ENCODE measurements at regions not wholly inside any gene's neighbourhood (a gene's known extent, or its start where the extent isn't known, plus 50 kb on each side); places are given as distances from the start of the nearest gene placed in this dataset.
A peak's percentile ranks its signal among the peaks of the same experiment; 100 is the strongest.
"Not testable (repeated sequence)": the region's sequence is repeated elsewhere in the genome, so short reads cannot be mapped to it uniquely, and the experiment has no call there.

DNA sequence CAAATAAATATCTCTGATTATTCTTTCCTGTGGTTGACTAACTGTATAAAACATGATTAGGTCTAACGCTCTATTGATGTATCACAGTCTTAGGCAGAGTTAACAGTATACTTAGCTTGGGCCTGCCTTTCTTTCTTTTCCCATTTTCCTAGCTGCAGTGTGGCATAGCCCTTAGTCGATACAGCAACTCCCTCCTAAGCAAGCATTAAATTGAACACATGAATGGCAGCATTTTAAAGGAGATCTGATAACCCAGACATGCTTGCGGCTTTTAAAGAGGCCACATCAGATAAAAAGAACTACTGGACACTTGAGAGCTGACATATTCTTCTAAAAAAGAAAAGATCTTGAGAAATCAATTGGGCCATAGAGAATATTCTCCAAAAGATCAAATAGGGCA, 312.0 kb upstream of the TMPRSS15 start:
- DNase-seq (ENCODE audit: low read depth, low spot score), result no peak

DNA sequence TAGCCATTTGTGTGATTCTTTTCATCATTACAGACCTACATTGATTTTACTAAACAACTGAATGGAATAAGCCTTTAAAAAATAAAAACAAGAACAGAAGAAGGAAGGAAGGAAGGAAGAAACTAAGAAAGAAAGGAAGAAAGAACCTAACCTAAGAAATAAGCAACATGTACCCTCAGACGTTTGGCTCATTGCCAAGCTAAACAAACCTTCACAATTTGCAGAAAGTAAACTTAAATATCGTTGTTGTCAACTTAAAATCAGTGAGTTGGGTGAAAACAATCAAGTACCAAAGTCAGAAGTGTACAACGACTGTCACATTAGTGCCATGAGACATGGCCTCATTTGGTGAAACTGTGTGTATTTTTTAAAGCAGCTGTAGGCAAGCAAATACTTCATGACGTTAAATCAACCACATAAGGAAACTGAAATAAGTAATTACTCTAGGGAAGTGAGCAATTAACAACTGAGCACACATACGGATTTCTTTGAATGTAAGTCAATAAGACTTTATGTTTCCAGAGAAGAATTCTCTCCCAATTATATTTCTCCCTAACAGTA, 313.1 kb upstream of the TMPRSS15 start:
- DNase-seq (ENCODE audit: low read depth, low spot score), result no peak

DNA sequence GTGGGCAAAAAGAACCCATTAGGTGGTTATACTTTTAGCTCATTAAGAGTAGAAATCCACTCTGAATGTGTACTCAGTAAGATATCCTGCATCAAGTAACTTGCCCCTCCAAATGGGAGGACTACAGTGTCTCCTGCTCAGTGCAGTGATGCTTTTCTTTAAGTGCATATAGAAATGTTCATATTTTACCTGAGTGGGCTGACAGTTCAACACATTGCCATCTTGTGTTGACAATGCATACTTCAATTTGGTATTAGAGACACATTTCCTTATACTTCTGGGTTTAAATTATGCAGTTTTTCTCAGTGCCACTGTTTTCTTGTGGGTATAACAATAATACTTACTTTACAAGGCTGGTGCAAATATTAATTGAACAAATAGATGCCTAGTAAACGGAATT, 318.6 kb upstream of the TMPRSS15 start:
- no peak for DNase-seq (ENCODE audit: low read depth, low spot score)

DNA sequence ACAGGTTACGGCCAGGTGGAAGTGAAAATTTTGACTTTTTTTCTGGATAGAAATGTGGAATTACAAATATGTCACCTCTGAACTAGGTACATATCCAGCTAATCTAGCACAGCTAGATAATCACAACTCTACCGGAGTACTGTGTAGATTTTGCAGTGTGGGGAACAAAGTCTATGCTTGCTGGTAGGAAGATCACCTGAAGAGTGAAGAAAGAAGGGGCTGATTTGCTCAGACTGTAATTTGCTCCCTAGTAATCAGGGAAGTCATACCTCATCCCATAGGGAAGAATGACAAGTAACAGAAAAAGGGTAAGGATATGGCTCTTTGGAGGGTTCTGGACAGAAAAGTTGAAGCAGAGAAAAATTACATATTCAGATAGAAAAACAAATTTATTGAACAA, 319.6 kb upstream of the TMPRSS15 start:
- no peak for DNase-seq (ENCODE audit: low read depth, low spot score)

DNA sequence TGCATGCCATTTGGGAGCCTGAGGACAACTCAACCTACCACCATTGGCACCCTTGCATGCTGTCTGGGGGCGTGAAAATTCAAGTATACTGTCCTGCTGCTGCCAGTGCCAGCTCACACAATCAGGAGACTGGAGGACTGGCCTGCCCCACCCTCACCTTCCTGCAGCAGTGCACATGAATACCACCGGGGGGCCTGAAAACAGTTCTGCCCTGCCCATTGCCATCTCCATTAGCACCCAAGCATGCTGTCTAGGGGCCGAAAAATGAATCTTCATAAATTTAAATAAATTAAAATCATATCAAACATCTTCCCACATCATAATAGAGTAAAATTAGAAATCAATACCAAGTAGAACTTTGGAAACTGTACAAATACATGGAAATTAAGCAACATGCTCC, 322.1 kb upstream of the TMPRSS15 start:
- peak; percentile 16 for DNase-seq (ENCODE audit: low read depth, low spot score)

DNA sequence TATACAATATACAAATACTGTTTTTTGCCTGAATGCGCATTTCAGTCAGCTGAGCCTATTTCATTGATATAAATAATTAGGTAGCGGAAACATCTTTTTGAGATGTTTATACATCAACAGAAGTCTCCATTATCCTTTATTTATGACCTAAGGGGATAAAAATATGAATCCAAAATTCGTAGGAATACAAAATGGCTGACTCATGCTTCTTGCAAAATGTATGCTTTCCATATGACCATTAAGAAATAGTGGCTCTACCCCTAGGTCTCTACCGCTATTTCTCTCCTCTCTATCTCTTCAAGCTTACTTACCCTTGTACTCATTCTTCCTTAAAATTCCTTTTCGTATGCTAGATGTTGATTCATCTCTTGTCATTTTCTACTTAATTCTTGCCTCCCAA, 338.4 kb upstream of the TMPRSS15 start:
- DNase-seq (ENCODE audit: low read depth, low spot score), result no peak

DNA sequence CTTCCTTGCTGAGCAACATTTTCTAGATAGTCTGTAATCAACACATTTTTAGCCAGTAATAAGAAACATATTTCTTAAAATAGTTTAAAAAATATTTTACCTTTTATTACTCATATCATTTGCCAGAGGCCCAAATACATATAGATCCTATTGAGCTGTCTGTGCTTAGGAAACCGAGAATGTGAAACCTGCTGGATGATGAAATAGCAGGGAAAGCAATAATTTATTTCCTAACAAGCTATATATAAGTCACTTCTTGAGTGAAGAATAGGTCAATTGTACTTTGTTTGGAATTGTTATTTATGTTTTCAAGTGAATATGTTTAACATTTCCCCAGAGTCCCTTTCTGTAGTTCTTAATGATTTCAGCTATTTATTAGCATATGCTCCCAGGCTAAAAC, 339.9 kb upstream of the TMPRSS15 start:
- DNase-seq (ENCODE audit: low read depth, low spot score), result no peak

DNA sequence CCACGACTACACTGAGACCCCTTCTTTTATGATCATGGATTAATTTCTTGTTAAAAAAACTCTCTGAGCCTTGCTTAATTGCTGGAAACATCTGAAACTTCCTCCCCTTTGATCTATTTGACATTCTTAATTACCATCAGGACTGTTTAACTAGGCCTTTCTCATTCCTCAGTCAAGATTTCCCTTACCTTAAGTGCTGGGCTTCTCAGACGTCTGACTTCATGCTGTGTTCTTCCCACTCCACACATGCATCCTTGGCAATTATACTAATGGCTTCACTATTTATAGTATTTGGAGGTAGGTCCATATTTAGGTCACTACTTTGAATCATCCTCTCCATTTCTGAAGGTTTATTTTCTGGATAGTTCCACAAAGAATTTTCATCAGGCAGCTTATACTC, 341.3 kb upstream of the TMPRSS15 start:
- DNase-seq (ENCODE audit: low read depth, low spot score), result peak; percentile 9

DNA sequence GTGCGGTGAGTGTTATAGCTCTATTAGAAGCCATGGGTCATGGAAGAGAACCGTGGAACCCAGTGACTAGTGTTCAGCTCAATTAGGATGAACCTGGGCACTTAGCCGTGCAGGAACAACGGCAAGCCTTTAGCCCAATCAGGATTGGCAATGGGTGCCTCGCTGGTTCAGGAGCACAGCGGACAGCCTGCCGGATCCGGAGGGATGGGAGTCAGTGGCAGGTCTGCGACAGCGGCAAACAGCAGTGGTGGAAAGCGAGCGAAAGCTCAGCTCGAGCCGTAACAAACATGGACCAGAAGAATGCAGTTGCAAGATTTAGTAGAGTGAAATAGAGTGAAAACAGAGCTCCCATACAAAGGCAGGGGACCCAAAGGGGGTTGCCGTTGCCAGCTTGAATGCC, 349.3 kb upstream of the TMPRSS15 start:
- DNase-seq (ENCODE audit: low read depth, low spot score), result not testable (repeated sequence)

DNA sequence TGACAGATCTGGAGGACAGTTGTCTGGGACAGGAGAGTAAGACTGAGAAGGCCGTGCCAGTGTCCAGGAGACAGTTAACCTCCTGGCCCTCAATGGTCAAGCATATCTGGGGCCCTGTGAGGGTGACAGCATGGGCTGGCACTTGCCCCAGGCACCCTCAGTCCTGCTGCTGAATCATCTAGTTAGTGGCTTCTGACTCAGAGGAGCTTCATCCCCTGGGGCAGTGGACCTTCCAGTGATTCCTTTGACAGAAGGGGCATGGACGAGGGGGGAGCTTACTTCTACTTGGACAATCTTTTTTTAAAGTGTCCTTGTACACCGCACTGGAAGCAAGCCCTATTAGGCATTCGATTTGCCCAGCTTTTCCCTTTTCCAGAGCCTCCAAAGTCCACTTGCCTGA, 352.7 kb upstream of the TMPRSS15 start:
- peak; percentile 18 for DNase-seq (ENCODE audit: low read depth, low spot score)

DNA sequence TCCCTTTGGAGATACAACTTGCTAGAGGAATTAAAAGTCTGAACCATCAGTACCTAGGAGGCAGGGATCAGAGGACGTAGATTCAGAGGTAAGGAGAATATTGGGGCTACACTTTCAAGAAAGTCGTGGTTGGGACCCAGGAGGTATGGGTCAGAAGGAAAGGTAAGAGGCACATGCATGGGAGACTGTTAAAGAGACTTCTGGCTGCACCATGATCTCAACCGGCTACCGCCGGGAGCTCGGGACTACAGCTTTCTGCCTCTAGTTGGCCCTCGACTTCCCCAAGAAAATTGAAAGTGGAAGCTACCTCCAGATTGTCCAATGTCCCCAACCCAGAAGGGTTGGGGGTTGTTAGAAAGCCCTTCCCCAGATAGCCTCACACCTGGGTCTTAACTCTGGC, 355.7 kb upstream of the TMPRSS15 start:
- DNase-seq (ENCODE audit: low read depth, low spot score), result no peak

DNA sequence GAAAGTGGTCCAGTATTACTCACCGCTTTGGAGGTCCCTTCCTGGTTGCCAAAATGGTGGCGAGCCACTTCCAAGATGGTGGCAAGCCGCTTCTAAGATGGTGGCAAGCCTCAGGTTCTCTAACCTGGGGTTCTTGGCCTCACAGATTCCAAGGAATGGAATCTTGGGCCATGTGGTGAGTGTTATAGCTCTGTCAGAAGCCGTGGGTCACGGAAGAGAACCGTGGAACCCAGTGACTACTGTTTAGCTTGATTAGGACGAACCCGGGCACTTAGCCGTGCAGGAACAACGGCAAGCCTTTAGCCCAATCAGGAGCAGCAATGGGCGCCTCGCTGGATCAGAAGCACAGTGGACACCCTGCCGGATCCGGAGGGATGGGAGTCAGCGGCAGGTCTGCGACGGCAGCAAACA, 356.2 kb upstream of the TMPRSS15 start:
- no peak for DNase-seq (ENCODE audit: low read depth, low spot score)

DNA sequence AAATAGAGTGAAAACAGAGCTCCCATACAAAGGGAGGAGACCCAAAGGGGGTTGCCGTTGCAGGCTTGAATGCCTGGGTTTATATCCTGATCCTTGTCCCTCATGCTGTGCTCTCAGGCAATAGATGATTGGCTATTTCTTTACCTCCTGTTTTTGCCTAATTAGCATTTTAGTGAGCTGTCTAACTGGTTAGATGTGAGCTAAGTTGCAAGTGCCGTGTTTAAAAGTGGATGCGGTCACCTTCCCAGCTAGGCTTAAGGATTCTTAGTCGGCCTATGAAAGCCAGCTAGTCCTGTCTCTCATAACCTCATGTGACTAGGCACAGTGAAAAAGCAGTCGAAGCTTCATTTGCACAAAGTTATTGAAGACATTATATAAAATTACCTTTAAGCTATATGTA, 356.7 kb upstream of the TMPRSS15 start:
- no peak for DNase-seq (ENCODE audit: low read depth, low spot score)

DNA sequence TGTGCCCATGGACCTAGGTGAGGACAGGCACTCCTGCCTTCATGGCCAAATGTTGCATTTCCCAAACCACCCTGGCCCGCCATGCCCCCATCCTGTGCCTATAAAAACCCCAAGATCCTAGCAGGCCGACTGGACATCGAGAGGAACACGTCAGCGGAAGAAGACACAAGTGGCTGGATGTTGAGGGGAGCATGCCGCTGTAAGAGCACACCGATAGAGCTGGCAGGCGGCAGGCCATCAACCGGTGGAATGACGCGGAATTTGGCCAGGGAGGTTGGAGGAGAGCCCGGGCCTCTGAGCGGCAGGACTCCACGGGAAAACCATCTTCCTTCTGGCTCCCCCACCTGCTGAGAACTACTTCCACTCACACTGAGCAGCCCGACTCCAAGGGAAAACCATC, 361.1 kb upstream of the TMPRSS15 start:
- DNase-seq (ENCODE audit: low read depth, low spot score), result no peak

DNA sequence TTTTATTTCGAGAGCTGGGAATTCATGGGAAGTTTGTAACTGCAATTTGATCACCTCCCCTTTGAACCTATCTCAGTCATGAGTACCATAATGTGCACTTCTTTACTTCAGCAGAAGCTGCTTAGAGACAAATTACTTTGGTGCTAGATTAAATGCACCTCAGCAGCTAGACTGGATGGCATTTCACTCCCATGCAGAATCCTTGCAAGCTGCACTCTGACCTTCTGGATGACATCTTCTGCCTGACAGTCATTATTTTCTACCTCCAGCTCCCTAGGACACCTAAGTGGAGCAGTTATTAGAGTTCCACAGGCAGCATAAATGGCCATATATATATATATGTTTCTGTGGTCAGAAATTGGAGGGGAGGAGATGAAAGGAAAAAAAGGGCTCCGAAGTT, 366.0 kb upstream of the TMPRSS15 start:
- no peak for DNase-seq (ENCODE audit: low read depth, low spot score)

DNA sequence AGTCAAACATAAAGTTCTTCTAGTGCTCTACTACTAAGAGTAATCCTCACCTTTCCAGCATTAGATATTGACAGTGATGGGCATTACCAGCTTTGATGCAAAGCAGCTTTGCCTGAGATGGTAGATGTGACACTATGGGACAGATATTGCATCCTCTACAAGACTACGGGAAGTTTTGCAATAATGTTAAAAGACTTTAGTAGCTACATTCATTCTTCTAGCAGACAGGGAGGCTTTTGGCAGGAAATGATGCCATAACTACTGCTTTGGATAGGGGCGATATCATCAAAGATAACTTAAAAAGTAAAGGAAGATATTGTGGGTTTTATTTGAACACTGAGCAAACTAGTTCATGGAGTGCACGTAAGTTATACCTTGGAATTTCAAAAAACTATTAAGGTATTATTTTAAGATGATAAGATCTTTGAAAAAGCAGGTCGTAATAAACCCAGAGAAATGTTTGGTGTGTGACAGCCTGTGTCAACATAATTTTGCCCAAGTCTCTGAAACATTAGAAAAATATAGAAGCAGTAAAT, 368.3 kb upstream of the TMPRSS15 start:
- no peak for DNase-seq (ENCODE audit: low read depth, low spot score)

DNA sequence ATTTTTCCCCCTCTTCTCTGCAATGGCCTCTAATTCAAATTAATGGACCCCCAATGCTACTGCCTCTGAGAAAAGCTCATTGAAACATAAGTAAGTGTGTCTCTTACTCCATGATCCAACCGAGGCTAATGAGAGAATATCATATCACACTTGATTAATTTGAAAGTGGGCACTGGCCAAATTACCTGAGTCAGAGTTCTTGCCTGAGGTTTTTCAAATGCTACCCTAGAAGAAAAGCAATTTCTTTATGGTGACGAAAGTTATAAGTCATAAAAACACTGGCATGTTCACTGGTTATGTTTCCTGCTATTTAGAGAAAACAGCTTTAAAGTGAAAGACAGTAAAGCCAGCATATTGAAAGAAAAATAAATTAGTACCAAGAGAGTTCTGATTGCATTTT, 368.8 kb upstream of the TMPRSS15 start:
- DNase-seq (ENCODE audit: low read depth, low spot score), result no peak

DNA sequence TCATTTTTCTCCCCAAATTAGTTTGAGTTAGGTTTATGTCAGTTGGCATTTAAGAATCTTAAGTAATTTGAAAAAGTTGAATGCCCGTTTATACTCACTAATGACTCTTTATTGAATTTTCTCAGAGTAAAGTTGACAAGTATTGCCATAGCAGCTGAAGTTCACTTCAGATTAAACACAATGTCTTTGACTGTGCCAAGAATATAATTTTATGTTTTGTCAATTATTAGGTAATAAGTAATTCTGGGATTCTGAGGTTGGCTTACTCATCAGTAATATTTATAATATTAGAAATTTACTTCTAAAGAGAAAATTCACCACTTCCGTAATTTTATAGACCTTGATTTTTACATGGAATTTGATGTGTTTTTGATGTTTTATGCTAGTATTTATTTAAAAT, 369.3 kb upstream of the TMPRSS15 start:
- no peak for DNase-seq (ENCODE audit: low read depth, low spot score)

DNA sequence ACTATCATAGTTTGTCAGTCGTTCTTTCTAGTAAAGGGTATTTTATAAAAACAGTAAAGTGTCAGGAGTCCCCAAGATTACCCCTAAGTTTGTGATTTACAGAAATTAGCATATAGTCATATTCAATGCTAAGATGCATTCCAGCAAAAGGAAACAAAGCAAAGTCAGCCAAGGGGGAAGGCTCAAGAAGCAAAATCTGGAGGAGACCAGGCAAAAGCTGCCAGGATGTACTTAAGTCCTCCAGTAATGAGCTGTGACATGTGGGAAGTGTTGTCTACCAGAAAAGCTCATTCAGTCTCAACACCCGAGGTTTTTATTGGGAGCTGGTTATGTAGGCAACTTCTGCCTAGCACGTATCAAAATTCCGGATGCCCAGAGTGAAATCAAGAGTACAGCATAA, 373.4 kb upstream of the TMPRSS15 start:
- DNase-seq (ENCODE audit: low read depth, low spot score), result no peak

DNA sequence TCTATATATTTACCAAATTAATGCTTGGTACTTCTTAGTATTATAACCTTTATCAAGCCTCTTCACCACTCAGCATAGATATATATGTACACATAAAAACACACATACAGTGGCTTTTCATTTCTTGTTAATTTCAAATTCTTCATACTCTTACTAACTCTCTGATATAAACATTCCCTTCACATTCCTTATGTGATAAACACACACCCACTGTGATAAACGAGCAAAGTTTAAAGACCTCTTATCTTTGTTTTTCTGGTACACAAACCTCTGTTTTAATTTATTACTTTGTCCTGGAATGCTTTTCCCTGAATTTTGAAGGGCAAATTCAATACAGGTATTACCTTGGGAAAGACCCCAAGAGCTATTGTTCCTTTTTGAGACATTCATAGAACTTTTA, 379.1 kb upstream of the TMPRSS15 start:
- no peak for DNase-seq (ENCODE audit: low read depth, low spot score)

DNA sequence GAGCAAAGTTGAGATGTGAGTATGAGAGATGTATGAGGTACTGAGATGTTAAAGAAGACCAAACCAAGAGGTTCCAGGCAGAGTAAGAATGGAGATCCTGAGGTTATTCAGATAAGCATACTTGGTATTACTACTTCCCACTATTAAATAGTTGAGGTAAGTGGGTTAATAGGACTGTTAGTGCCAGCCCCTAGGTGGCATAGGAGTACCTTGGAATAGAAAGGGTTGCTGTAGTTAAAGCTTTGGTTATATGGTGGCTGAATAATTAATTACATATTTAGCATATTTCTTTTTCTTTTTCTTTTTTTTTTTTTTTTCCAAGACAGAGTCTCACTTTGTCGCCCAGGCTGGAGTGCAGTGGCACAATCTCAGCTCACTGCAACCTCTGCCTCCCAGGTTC, 397.9 kb upstream of the TMPRSS15 start:
- DNase-seq (ENCODE audit: low read depth, low spot score), result no peak

DNA sequence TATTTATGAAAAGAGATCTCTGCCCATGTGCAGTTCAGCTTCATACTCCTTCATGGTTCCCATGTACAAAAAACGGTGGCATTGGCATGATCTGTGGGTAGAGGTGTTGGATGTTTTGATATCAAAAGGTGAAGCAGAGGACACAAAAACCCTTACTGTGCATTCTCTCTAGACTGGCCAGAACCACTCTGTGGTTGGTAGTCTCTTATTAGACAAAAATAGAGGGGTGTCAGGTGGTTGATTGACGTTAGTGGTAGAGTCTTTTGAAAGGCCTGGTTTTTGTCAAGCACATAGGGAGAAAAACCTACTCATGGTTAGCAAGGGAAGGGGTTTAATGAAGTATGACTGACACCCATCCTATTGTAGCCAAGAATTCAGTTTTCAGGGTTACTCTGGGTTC, 400.0 kb upstream of the TMPRSS15 start:
- DNase-seq (ENCODE audit: low read depth, low spot score), result no peak

DNA sequence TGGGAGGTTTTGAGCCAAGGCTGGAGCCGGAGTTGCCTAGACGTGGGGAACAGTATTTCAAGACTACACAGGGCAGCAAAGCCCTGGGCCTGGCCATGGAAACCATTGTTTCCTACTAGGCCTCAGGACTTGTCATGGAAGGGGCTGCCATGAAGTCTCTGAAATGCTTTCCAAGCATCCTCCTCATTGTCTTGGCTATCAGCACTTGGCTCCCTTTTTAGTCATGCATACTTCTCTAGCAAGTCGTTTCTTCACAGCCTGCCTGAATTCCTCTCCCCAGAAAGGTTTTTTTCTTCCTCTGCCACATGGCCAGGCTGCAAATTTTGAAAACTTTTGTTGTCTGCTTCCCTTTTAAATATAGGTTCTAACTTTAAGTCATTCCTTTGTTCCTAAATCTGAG, 406.6 kb upstream of the TMPRSS15 start:
- DNase-seq (ENCODE audit: low read depth, low spot score), result peak; percentile 6

DNA sequence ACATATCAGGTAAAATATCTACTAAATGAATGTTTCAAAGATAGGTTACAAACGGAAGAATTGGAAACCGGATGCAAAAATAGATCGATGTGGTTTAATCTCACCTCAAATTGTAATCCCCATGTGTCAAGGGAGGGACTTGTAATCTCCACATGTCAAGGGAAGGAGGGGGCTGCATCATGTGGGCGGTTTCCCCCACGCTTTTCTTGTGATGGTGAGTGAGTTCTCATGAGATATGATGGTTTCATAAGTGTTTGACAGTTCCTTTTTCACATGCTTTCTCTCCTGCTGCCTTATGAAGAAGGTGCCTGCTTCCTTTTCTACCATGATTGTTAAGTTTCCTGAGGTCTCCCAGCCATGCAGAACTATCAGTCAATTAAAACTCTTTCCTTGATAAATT, 408.7 kb upstream of the TMPRSS15 start:
- DNase-seq (ENCODE audit: low read depth, low spot score), result no peak

Data from ELF-1 (cell line).